NB4 (cell line): ENCODE measurements at regions not wholly inside any gene's neighbourhood (a gene's known extent, or its start where the extent isn't known, plus 50 kb on each side); places are given as distances from the start of the nearest gene placed in this dataset.

Source experiments
- POLR2A ChIP-seq: IDR thresholded peaks from 2 replicates; pipeline ENCODE4 v1.6.1; 2011; ENCODE audit warnings: mild to moderate bottlenecking; ENCODE audit not compliant: insufficient read length; ENCODE audit errors: extremely low read depth
- TF ChIP-seq, protein P1 (sequence below): IDR thresholded peaks from one replicate; pipeline ENCODE4 v1.5.1; 2012; ENCODE audit warnings: low read depth, low read length

DNA sequence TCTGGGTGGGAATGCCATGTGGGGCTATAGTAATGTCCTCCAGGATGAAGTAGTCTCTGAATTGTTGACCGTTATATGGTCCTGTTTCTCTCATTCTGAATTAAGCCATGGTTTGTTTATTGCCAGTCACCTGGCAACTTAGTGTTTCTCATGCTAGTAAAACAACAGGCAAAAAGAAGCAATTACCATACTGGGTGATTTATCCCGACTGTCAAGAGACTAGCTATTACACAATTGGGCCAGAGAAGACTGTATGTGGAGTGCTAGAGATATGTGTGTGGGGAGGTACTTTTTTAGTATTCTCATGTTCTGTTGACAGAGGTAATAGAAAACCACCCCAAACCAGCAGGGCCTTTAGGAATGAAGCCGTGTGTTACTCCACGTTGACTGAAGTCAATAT is 258.2 kb downstream of the TDRD3 start:
- TF ChIP-seq, protein P1, sequence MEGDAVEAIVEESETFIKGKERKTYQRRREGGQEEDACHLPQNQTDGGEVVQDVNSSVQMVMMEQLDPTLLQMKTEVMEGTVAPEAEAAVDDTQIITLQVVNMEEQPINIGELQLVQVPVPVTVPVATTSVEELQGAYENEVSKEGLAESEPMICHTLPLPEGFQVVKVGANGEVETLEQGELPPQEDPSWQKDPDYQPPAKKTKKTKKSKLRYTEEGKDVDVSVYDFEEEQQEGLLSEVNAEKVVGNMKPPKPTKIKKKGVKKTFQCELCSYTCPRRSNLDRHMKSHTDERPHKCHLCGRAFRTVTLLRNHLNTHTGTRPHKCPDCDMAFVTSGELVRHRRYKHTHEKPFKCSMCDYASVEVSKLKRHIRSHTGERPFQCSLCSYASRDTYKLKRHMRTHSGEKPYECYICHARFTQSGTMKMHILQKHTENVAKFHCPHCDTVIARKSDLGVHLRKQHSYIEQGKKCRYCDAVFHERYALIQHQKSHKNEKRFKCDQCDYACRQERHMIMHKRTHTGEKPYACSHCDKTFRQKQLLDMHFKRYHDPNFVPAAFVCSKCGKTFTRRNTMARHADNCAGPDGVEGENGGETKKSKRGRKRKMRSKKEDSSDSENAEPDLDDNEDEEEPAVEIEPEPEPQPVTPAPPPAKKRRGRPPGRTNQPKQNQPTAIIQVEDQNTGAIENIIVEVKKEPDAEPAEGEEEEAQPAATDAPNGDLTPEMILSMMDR: no peak
- no peak for TF ChIP-seq POLR2A
